HG03025 (cell line): ENCODE measurements at regions not wholly inside any gene's neighbourhood (a gene's known extent, or its start where the extent isn't known, plus 50 kb on each side); places are given as distances from the start of the nearest gene placed in this dataset.
"Not testable (repeated sequence)": the region's sequence is repeated elsewhere in the genome, so short reads cannot be mapped to it uniquely, and the experiment has no call there.

Experiments
- ATAC-seq: cut with Tn5 transposase; IDR thresholded peaks from one replicate; pipeline ENCODE4 v1.9.1; 2021; ENCODE audit warnings: mild to moderate bottlenecking, moderate library complexity; ENCODE audit not compliant: unreplicated experiment, low FRiP score

GRCh38 chr14:44453433-44454171 lies 53.5 kb downstream of the FSCB start:
- no peak for ATAC-seq

DNA sequence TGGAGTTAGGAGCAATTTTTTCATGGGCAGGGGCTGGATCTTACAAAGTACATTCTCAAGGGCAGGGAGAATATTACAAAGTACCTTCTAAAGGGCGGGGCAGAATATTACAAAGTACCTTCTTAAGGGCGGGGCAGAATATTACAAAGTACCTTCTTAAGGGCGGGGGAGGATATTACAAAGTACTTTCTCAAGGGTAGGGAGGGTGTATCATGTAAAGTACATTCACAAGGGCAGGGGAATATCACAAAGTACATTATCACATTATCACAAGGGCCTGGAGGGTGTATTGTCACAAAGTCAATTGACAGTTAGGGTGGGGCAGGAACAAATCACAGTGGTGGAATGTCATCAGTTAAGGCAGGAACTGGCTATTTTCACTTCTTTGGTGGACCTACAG lies 56.9 kb downstream of the FSCB start:
- not testable (repeated sequence) for ATAC-seq

GRCh38 chr14:44449680-44450079 lies 57.4 kb downstream of the FSCB start:
- no peak for ATAC-seq

- no peak for ATAC-seq
Measured at GRCh38 chr14:44448951-44449358, 58.1 kb downstream of the FSCB start.

DNA sequence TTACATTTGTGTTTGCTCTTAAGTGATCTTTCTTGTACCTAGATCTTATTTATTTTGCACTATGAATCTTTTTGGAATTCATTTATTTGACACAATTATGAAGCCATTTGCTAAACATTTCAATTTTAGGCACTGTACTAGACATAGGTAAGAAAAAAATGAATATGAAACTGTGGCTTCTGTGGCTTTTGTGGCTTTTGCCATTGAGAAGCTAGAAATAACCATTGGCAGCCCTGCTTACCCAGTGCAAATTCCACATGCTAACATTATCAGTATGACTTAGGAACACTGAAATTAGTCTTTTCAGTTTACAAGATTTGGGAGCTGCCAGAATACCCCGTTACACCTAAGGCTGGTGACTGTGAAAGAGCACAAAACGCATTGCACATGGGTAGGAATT lies 60.1 kb downstream of the FSCB start:
- no peak for ATAC-seq

- no peak for ATAC-seq
Measured at GRCh38 chr14:44444454-44444853, 62.6 kb downstream of the FSCB start.

- no peak for ATAC-seq
Measured at GRCh38 chr14:44438936-44439335, 68.1 kb downstream of the FSCB start.

DNA sequence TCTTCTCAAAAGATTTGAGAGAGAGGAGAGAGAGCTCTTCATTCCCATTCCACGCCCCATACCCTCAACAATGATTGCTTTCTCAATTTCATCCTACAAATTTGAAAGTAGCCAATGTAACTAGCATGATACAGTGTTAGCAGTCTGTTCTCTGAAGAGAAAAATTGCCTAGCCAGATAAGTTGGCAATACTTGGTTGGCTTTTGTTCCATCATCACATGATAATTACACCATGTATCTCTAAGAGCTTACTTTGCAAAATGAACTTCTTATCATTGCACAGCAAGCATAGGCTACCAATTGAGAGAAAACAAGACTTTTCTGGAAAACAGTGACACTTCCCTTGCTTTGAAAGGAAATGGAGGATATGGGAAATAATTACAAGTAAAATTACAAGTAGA lies 68.9 kb downstream of the FSCB start:
- ATAC-seq, result no peak

GRCh38 chr14:44436458-44436857 lies 70.6 kb downstream of the FSCB start:
- no peak for ATAC-seq

- no peak for ATAC-seq
Measured at GRCh38 chr14:44428231-44428945, 78.7 kb downstream of the FSCB start.

- ATAC-seq, result no peak
Measured at GRCh38 chr14:44422699-44423098, 84.4 kb downstream of the FSCB start.

DNA sequence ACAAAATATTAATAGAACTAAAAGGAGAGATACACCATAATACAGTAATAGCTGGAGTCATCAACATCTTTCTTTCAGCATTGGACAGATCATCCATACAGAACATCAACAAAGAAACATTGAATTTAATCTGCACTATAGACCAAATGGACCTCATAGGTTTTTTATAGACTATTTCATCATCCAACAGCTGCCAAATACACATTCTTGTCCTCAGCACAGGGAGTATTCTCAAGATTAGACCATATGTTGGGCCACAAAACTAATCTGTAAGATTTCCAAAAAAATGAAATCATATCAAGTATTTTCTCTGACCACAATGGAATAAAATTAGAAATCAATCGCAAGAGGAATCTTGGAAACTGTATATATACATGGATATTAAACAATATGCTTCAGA lies 86.9 kb downstream of the FSCB start:
- no peak for ATAC-seq

GRCh38 chr14:44418856-44419255 lies 88.2 kb downstream of the FSCB start:
- ATAC-seq, result no peak

DNA sequence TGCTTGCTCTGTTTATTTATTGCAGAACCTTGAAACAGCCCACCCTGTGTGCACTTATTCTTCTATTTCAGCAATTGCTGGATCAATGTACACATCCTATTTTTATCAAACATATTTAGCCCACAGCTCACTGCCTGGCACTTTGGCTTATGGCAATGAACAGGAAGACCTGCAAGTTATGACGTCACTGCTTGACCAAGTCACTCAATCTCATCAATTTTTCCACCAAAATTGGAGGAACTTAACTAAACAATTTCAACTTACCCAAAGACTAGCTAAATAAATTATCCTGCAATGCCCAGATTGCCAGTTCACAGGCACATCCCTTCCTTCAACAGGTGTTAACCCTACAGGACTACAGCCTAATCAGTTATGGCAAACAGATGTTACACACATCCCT lies 89.3 kb downstream of the FSCB start:
- no peak for ATAC-seq

DNA sequence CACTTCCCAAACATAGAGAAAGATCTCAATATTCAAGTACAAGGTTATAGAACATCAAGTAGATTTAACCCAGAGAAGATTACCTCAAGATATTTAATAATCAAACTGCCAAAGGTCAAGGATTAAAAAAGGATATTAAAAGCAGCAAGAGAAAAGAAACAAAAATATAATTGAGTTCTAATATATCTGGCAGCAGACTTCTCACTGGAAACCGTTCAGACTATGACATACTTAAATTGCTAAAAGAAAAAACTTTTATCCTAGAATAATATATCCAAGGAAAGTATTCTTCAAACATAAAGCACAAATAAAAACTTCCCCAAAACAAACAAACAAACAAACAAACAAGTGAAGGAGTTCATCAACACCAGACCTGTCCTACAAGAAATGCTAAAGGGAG lies 92.4 kb downstream of the FSCB start:
- no peak for ATAC-seq

- no peak for ATAC-seq
Measured at GRCh38 chr14:44412858-44413569, 94.1 kb downstream of the FSCB start.

DNA sequence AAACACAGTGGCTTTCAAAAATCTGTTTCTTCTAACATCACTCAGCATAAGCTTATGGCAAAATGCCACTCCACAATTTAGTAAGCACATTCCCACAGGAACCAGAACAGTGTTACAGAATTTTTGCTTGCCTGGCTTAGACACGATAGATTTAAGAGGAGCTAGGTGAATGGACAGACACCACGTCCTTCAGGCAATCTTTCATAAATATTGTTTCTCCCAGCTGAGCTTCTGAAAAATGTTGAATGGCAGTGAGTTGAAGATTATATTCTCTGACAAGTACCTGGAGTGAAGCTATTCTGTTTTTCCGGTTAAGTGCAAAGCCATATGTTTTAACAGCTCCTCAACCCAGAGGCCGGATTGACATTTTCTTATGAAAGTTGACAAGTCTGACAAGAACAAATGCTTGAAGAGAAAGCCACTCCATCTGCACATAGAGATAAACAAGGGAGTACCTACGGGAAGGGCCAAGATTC lies 102.0 kb downstream of the FSCB start:
- ATAC-seq, result no peak

DNA sequence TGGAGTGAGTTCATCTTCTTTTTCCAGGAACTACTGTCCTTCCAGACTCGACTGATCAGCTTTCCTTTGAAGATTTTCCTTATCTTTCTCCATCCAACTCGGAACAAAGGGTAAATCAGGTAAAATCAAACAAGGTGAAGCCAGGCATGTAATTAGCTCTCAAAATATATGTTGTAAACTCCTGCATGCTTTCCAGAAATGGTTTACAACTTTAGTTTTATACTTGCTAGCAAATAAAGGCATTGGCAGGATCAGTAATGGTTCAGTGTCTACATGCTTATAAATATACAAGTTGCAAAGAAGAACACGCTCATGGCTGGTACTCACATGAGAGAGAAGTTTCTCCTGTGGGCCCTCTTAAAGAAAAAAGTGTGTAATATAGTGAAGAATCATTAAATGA lies 102.5 kb downstream of the FSCB start:
- ATAC-seq, result no peak

DNA sequence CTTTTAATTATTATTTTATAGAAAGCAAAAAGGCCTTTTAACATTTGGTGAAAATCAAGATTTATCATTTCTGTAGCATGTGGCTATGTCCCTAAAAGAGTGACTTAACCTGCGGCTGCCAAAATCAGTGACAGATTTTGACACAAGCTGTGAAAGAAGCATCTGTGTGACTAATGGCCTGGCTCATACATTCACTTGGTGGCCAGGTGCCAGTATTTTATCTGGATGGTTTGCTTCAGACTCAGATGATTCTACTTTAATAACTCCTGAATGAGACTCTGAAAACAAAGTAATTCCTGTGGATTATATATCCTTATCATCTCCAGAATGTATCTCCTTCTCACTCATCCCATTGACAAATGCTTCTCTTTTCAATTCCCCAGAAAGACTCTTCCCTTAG lies 103.0 kb downstream of the FSCB start:
- ATAC-seq, result no peak

GRCh38 chr14:44403193-44403592 lies 103.9 kb downstream of the FSCB start:
- no peak for ATAC-seq

GRCh38 chr14:44396226-44396625 lies 110.9 kb downstream of the FSCB start:
- ATAC-seq, result no peak
